Karpas-422 (cell line): ENCODE measurements at regions not wholly inside any gene's neighbourhood (a gene's known extent, or its start where the extent isn't known, plus 50 kb on each side); places are given as distances from the start of the nearest gene placed in this dataset.

Source experiments
- DNase-seq: peaks from one replicate; pipeline ENCODE4 v3.0.0-alpha.2; 2015
- H2AFZ ChIP-seq: fragments of 200-600 bp; sonication (generic); 2 replicates; pipeline ENCODE4 v1.6.1; 2014; ENCODE audit warnings: antibody characterized with exemption, low read length, mixed read lengths
- H3K27ac ChIP-seq: fragments of 200-600 bp; sonication (generic); 2 replicates; pipeline ENCODE4 v1.5.1; 2014; ENCODE audit warnings: mild to moderate bottlenecking, low read length, moderate library complexity
- H3K27me3 ChIP-seq: fragments of 200-600 bp; sonication (generic); 2 replicates; pipeline ENCODE4 v1.6.1; 2014; ENCODE audit warnings: low read length, mixed read lengths
- H3K36me3 ChIP-seq: fragments of 200-600 bp; sonication (generic); 2 replicates; pipeline ENCODE4 v1.6.1; 2014; ENCODE audit warnings: low read length, mixed read lengths; ENCODE audit not compliant: insufficient read depth
- H3K4me1 ChIP-seq: fragments of 200-600 bp; sonication (generic); 2 replicates; pipeline ENCODE4 v1.6.1; 2014; ENCODE audit warnings: mild to moderate bottlenecking, low read length, mixed read lengths
- H3K4me2 ChIP-seq: fragments of 200-600 bp; sonication (generic); 2 replicates; pipeline ENCODE4 v1.6.1; 2014; ENCODE audit warnings: low read length, low read depth, mild to moderate bottlenecking; ENCODE audit not compliant: poor library complexity, severe bottlenecking
- H3K4me3 ChIP-seq: fragments of 200-600 bp; sonication (generic); 2 replicates; pipeline ENCODE4 v1.5.1; 2014; ENCODE audit warnings: mild to moderate bottlenecking, antibody characterized with exemption, low read length, mixed read lengths
- H3K79me2 ChIP-seq: fragments of 200-600 bp; sonication (generic); 2 replicates; pipeline ENCODE4 v1.6.1; 2014; ENCODE audit warnings: mild to moderate bottlenecking, low read length, mixed read lengths
- H3K9ac ChIP-seq: fragments of 200-600 bp; sonication (generic); 2 replicates; pipeline ENCODE4 v1.6.0; 2014; ENCODE audit warnings: low read length
- H3K9me2 ChIP-seq: fragments of 200-600 bp; sonication (generic), shearing (Covaris generic); replicated peaks from 2 replicates; pipeline ENCODE4 v1.6.0; 2014; ENCODE audit warnings: mild to moderate bottlenecking, low read length, moderate library complexity; ENCODE audit not compliant: insufficient read depth
- H3K9me3 ChIP-seq: fragments of 300-700, 200-600 bp; sonication (generic); 2 replicates; pipeline ENCODE4 v1.6.1; 2014; ENCODE audit warnings: low read length, mixed read lengths
- H4K20me1 ChIP-seq: fragments of 200-600 bp; sonication (generic); 2 replicates; pipeline ENCODE4 v1.6.1; 2014; ENCODE audit warnings: mild to moderate bottlenecking, antibody characterized with exemption, low read length, low read depth; ENCODE audit not compliant: insufficient read depth

GRCh38 chr11:115764176-115764575, 260.0 kb upstream of the CADM1 start:
- H3K4me1 ChIP-seq, result no peaks in the 10 kb centered on the region
- no peak overlapping the region for H3K4me2 ChIP-seq
- H3K27ac ChIP-seq, result no peak overlapping the region
- H3K79me2 ChIP-seq, result no peaks in the 10 kb centered on the region
- no peaks in the 10 kb centered on the region for H4K20me1 ChIP-seq
- no peak for DNase-seq
- H3K9me3 ChIP-seq, result no peaks in the 10 kb centered on the region
- no peak overlapping the region for H3K4me3 ChIP-seq
- no peaks in the 10 kb centered on the region for H3K36me3 ChIP-seq
- H3K9ac ChIP-seq, result no peak overlapping the region
- no peaks in the 10 kb centered on the region for H3K27me3 ChIP-seq
- H3K9me2 ChIP-seq, result no peaks in the 10 kb centered on the region
- no peak overlapping the region for H2AFZ ChIP-seq

GRCh38 chr11:115761817-115762216, 257.6 kb upstream of the CADM1 start:
- Histone ChIP-seq H3K4me2 (no peak overlapping the region), H3K9me2 (no peaks in the 10 kb centered on the region), H2AFZ (no peak overlapping the region), H3K79me2 (no peaks in the 10 kb centered on the region), H3K9ac (no peak overlapping the region), H3K27me3 (no peaks in the 10 kb centered on the region), H3K4me1 (no peaks in the 10 kb centered on the region), H3K27ac (no peak overlapping the region), H3K4me3 (no peak overlapping the region), H4K20me1 (no peaks in the 10 kb centered on the region), H3K36me3 (no peaks in the 10 kb centered on the region), H3K9me3 (no peaks in the 10 kb centered on the region)
- DNase-seq, result no peak

- H3K9ac ChIP-seq, result no peak overlapping the region
- H3K36me3 ChIP-seq, result no peaks in the 10 kb centered on the region
- H3K9me3 ChIP-seq, result no peaks in the 10 kb centered on the region
- no peaks in the 10 kb centered on the region for H3K79me2 ChIP-seq
- H3K4me2 ChIP-seq, result no peak overlapping the region
- H3K27ac ChIP-seq, result no peak overlapping the region
- no peak overlapping the region for H2AFZ ChIP-seq
- no peak overlapping the region for H3K4me3 ChIP-seq
- H3K27me3 ChIP-seq, result no peaks in the 10 kb centered on the region
- H4K20me1 ChIP-seq, result no peaks in the 10 kb centered on the region
- no peaks in the 10 kb centered on the region for H3K4me1 ChIP-seq
- DNase-seq, result no peak
- no peaks in the 10 kb centered on the region for H3K9me2 ChIP-seq
Measured at GRCh38 chr11:115761348-115761747, 257.1 kb upstream of the CADM1 start.

- no peaks in the 10 kb centered on the region for H4K20me1 ChIP-seq
- H3K4me3 ChIP-seq, result no peak overlapping the region
- H3K4me2 ChIP-seq, result no peak overlapping the region
- no peaks in the 10 kb centered on the region for H3K4me1 ChIP-seq
- H3K36me3 ChIP-seq, result no peaks in the 10 kb centered on the region
- no peak overlapping the region for H2AFZ ChIP-seq
- H3K79me2 ChIP-seq, result no peaks in the 10 kb centered on the region
- no peaks in the 10 kb centered on the region for H3K9me2 ChIP-seq
- no peaks in the 10 kb centered on the region for H3K9me3 ChIP-seq
- H3K27ac ChIP-seq, result no peak overlapping the region
- no peak overlapping the region for H3K9ac ChIP-seq
- no peaks in the 10 kb centered on the region for H3K27me3 ChIP-seq
- DNase-seq, result no peak
Measured at GRCh38 chr11:115760461-115761320, 256.5 kb upstream of the CADM1 start.

- H3K36me3 ChIP-seq, result no peaks in the 10 kb centered on the region
- H3K27me3 ChIP-seq, result no peaks in the 10 kb centered on the region
- no peak overlapping the region for H2AFZ ChIP-seq
- H3K9ac ChIP-seq, result no peak overlapping the region
- H3K27ac ChIP-seq, result no peak overlapping the region
- no peaks in the 10 kb centered on the region for H3K79me2 ChIP-seq
- no peak overlapping the region for H3K4me2 ChIP-seq
- no peaks in the 10 kb centered on the region for H4K20me1 ChIP-seq
- H3K4me3 ChIP-seq, result no peak overlapping the region
- H3K9me2 ChIP-seq, result no peaks in the 10 kb centered on the region
- H3K9me3 ChIP-seq, result no peaks in the 10 kb centered on the region
- DNase-seq, result no peak
- H3K4me1 ChIP-seq, result no peaks in the 10 kb centered on the region
Measured at GRCh38 chr11:115759622-115760460, 255.6 kb upstream of the CADM1 start.

- H2AFZ ChIP-seq, result no peak overlapping the region
- H4K20me1 ChIP-seq, result no peaks in the 10 kb centered on the region
- H3K9me3 ChIP-seq, result no peaks in the 10 kb centered on the region
- H3K9me2 ChIP-seq, result no peaks in the 10 kb centered on the region
- H3K79me2 ChIP-seq, result no peaks in the 10 kb centered on the region
- H3K4me1 ChIP-seq, result no peaks in the 10 kb centered on the region
- no peaks in the 10 kb centered on the region for H3K36me3 ChIP-seq
- no peak for DNase-seq
- no peak overlapping the region for H3K9ac ChIP-seq
- H3K4me2 ChIP-seq, result no peak overlapping the region
- no peak overlapping the region for H3K4me3 ChIP-seq
- H3K27me3 ChIP-seq, result no peaks in the 10 kb centered on the region
- no peak overlapping the region for H3K27ac ChIP-seq
Measured at GRCh38 chr11:115758011-115758410, 253.8 kb upstream of the CADM1 start.

- no peaks in the 10 kb centered on the region for H3K79me2 ChIP-seq
- no peaks in the 10 kb centered on the region for H4K20me1 ChIP-seq
- no peaks in the 10 kb centered on the region for H3K27me3 ChIP-seq
- no peaks in the 10 kb centered on the region for H3K9me2 ChIP-seq
- no peak for DNase-seq
- H3K9me3 ChIP-seq, result no peaks in the 10 kb centered on the region
- no peak overlapping the region for H3K27ac ChIP-seq
- H3K36me3 ChIP-seq, result no peaks in the 10 kb centered on the region
- no peak overlapping the region for H3K4me2 ChIP-seq
- no peaks in the 10 kb centered on the region for H3K4me1 ChIP-seq
- no peak overlapping the region for H3K9ac ChIP-seq
- H2AFZ ChIP-seq, result no peak overlapping the region
- H3K4me3 ChIP-seq, result no peak overlapping the region
Measured at GRCh38 chr11:115751243-115752015, 247.2 kb upstream of the CADM1 start.
